Tibial nerve (tissue), 4 donors: ENCODE measurements at regions not wholly inside any gene's neighbourhood (a gene's known extent, or its start where the extent isn't known, plus 50 kb on each side); places are given as distances from the start of the nearest gene placed in this dataset.

ENCODE experiments used
- EP300 ChIP-seq, 2 donors: sonication (generic); formaldehyde crosslinking; IDR thresholded peaks; one replicate each; pipeline ENCODE4 v1.6.1; 2017; ENCODE audit warnings: antibody characterized with exemption in 2 of 2, mild to moderate bottlenecking in 1 of 2
- POLR2A ChIP-seq, 2 donors: fragments of 450-650 bp; IDR thresholded peaks; one replicate each; pipeline ENCODE4 v1.6.1; 2017; ENCODE audit warnings: antibody characterized with exemption in 2 of 2, mild to moderate bottlenecking in 2 of 2, moderate library complexity in 2 of 2
- TF ChIP-seq, protein P1 (sequence below), 5 experiments: fragments of 200-600 bp in 3 of 5; fragments of 450-650 bp in 2 of 5; sonication (generic) in 3 of 5; IDR thresholded peaks; one replicate each; pipeline ENCODE4 v1.5.1; 2016 to 2019; ENCODE audit warnings: antibody characterized with exemption in 5 of 5, mild to moderate bottlenecking in 3 of 5, moderate library complexity in 2 of 5

DNA sequence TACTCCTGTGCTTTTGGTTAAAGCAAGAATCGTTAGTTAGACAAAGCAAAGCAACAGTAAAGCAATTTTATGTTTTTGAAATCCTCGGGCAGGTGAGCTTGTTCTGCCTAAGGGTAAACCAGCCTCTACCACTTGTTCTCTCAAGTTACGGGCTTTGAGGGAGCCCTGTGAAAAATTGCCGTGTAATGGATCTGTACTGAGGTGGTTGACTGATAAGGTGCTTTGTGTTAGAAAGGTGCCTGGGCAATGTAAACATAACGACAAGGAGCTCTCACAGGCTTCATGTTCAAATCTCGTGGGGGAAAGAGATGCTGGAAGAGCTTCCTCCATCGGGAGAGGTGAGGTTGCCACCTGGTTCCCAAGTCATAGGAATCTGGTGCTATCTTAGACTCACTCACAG is 111.8 kb downstream of the TRAPPC11 start:
- TF ChIP-seq, protein P1, sequence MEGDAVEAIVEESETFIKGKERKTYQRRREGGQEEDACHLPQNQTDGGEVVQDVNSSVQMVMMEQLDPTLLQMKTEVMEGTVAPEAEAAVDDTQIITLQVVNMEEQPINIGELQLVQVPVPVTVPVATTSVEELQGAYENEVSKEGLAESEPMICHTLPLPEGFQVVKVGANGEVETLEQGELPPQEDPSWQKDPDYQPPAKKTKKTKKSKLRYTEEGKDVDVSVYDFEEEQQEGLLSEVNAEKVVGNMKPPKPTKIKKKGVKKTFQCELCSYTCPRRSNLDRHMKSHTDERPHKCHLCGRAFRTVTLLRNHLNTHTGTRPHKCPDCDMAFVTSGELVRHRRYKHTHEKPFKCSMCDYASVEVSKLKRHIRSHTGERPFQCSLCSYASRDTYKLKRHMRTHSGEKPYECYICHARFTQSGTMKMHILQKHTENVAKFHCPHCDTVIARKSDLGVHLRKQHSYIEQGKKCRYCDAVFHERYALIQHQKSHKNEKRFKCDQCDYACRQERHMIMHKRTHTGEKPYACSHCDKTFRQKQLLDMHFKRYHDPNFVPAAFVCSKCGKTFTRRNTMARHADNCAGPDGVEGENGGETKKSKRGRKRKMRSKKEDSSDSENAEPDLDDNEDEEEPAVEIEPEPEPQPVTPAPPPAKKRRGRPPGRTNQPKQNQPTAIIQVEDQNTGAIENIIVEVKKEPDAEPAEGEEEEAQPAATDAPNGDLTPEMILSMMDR (IDR thresholded peaks at IDR 0.05): no peak
- TF ChIP-seq POLR2A (IDR thresholded peaks at IDR 0.05) (no peak), EP300 (IDR thresholded peaks at IDR 0.05) (no peak)
